ENCODE measurements at regions not wholly inside any gene's neighbourhood (a gene's known extent, or its start where the extent isn't known, plus 50 kb on each side); places are given as distances from the start of the nearest gene placed in this dataset.

- intact Hi-C loops (cut with micrococcal nuclease), result no loop called here
- no peaks in the 10 kb centered on the region for H3K9me3 Mint-ChIP-seq
- no peak overlapping the region for H3K27ac Mint-ChIP-seq
- no peaks in the 10 kb centered on the region for H3K36me3 Mint-ChIP-seq (ENCODE audit: low read depth)
- no peaks in the 10 kb centered on the region for H3K27me3 Mint-ChIP-seq
- H3K4me3 Mint-ChIP-seq, result no peak overlapping the region
- H3K4me1 Mint-ChIP-seq (ENCODE audit: low read depth), result no peaks in the 10 kb centered on the region
Measured at GRCh38 chr11:88017666-88018065, 157.6 kb downstream of the RAB38 start.

GRCh38 chr11:88016392-88017170, 158.7 kb downstream of the RAB38 start:
- no peak overlapping the region for H3K4me3 Mint-ChIP-seq
- H3K36me3 Mint-ChIP-seq (ENCODE audit: low read depth), result no peaks in the 10 kb centered on the region
- no peaks in the 10 kb centered on the region for H3K4me1 Mint-ChIP-seq (ENCODE audit: low read depth)
- no peaks in the 10 kb centered on the region for H3K27me3 Mint-ChIP-seq
- no peak overlapping the region for H3K27ac Mint-ChIP-seq
- intact Hi-C loops (cut with micrococcal nuclease), result loop anchor here (1.0 kb wide), 2 partner anchors 528 to 536 kb away; no protein-coding TSS in a partner anchor
- H3K9me3 Mint-ChIP-seq, result no peaks in the 10 kb centered on the region

- intact Hi-C loops (cut with micrococcal nuclease), result no loop called here
- H3K4me3 Mint-ChIP-seq, result no peak overlapping the region
- no peaks in the 10 kb centered on the region for H3K4me1 Mint-ChIP-seq (ENCODE audit: low read depth)
Measured at GRCh38 chr11:88015170-88015569, 160.1 kb downstream of the RAB38 start.

GRCh38 chr11:88013508-88014065, 161.7 kb downstream of the RAB38 start:
- Mint-ChIP-seq H3K27me3 (no peaks in the 10 kb centered on the region), H3K4me3 (no peak overlapping the region), H3K27ac (no peak overlapping the region), H3K36me3 (ENCODE audit: low read depth) (no peaks in the 10 kb centered on the region), H3K4me1 (ENCODE audit: low read depth) (no peaks in the 10 kb centered on the region), H3K9me3 (no peaks in the 10 kb centered on the region)
- intact Hi-C loops (cut with micrococcal nuclease), result no loop called here

More at GRCh38 chr11:88015170-88015569, 160.1 kb downstream of the RAB38 start:
- H3K36me3 Mint-ChIP-seq (ENCODE audit: low read depth), result no peaks in the 10 kb centered on the region
- no peaks in the 10 kb centered on the region for H3K27me3 Mint-ChIP-seq
- no peaks in the 10 kb centered on the region for H3K9me3 Mint-ChIP-seq
- H3K27ac Mint-ChIP-seq, result no peak overlapping the region

- no peaks in the 10 kb centered on the region for H3K4me1 Mint-ChIP-seq (ENCODE audit: low read depth)
- intact Hi-C loops (cut with micrococcal nuclease), result no loop called here
- H3K4me3 Mint-ChIP-seq, result no peak overlapping the region
- no peaks in the 10 kb centered on the region for H3K27me3 Mint-ChIP-seq
- no peak overlapping the region for H3K27ac Mint-ChIP-seq
- no peaks in the 10 kb centered on the region for H3K36me3 Mint-ChIP-seq (ENCODE audit: low read depth)
- no peaks in the 10 kb centered on the region for H3K9me3 Mint-ChIP-seq
Measured at GRCh38 chr11:88012456-88012855, 162.8 kb downstream of the RAB38 start.

- H3K9me3 Mint-ChIP-seq, result no peaks in the 10 kb centered on the region
Measured at GRCh38 chr11:87976009-87976408, 199.2 kb downstream of the RAB38 start.

GRCh38 chr11:87974797-87975196, 200.4 kb downstream of the RAB38 start:
- intact Hi-C loops (cut with micrococcal nuclease), result no loop called here
- Mint-ChIP-seq H3K4me1 (ENCODE audit: low read depth) (no peaks in the 10 kb centered on the region), H3K36me3 (ENCODE audit: low read depth) (no peaks in the 10 kb centered on the region), H3K4me3 (no peak overlapping the region), H3K9me3 (no peaks in the 10 kb centered on the region), H3K27ac (no peak overlapping the region), H3K27me3 (no peaks in the 10 kb centered on the region)

More at GRCh38 chr11:87976009-87976408, 199.2 kb downstream of the RAB38 start:
- Mint-ChIP-seq H3K36me3 (ENCODE audit: low read depth) (no peaks in the 10 kb centered on the region), H3K27me3 (no peaks in the 10 kb centered on the region), H3K4me1 (ENCODE audit: low read depth) (no peaks in the 10 kb centered on the region), H3K27ac (no peak overlapping the region), H3K4me3 (no peak overlapping the region)
- intact Hi-C loops (cut with micrococcal nuclease), result no loop called here

- Mint-ChIP-seq H3K27me3 (no peaks in the 10 kb centered on the region), H3K9me3 (no peaks in the 10 kb centered on the region), H3K27ac (no peak overlapping the region), H3K4me3 (no peak overlapping the region), H3K4me1 (ENCODE audit: low read depth) (no peaks in the 10 kb centered on the region), H3K36me3 (ENCODE audit: low read depth) (no peaks in the 10 kb centered on the region)
- intact Hi-C loops (cut with micrococcal nuclease), result no loop called here
Measured at GRCh38 chr11:87972133-87972532, 203.1 kb downstream of the RAB38 start.

- no peaks in the 10 kb centered on the region for H3K27me3 Mint-ChIP-seq
- no peak overlapping the region for H3K27ac Mint-ChIP-seq
- H3K4me1 Mint-ChIP-seq (ENCODE audit: low read depth), result no peaks in the 10 kb centered on the region
- H3K4me3 Mint-ChIP-seq, result no peak overlapping the region
- intact Hi-C loops (cut with micrococcal nuclease), result no loop called here
- H3K36me3 Mint-ChIP-seq (ENCODE audit: low read depth), result no peaks in the 10 kb centered on the region
- H3K9me3 Mint-ChIP-seq, result no peaks in the 10 kb centered on the region
Measured at GRCh38 chr11:87971354-87971753, 203.9 kb downstream of the RAB38 start.

GRCh38 chr11:87970762-87971161, 204.5 kb downstream of the RAB38 start:
- H3K4me1 Mint-ChIP-seq (ENCODE audit: low read depth), result no peaks in the 10 kb centered on the region

GRCh38 chr11:87967459-87967858, 207.8 kb downstream of the RAB38 start:
- Mint-ChIP-seq H3K27me3 (no peaks in the 10 kb centered on the region), H3K27ac (no peak overlapping the region), H3K4me1 (ENCODE audit: low read depth) (no peaks in the 10 kb centered on the region), H3K36me3 (ENCODE audit: low read depth) (no peaks in the 10 kb centered on the region), H3K9me3 (no peaks in the 10 kb centered on the region), H3K4me3 (no peak overlapping the region)
- intact Hi-C loops (cut with micrococcal nuclease), result no loop called here

More at GRCh38 chr11:87970762-87971161, 204.5 kb downstream of the RAB38 start:
- Mint-ChIP-seq H3K27me3 (no peaks in the 10 kb centered on the region), H3K9me3 (no peaks in the 10 kb centered on the region), H3K27ac (no peak overlapping the region), H3K36me3 (ENCODE audit: low read depth) (no peaks in the 10 kb centered on the region), H3K4me3 (no peak overlapping the region)
- intact Hi-C loops (cut with micrococcal nuclease), result no loop called here

- no peak overlapping the region for H3K4me3 Mint-ChIP-seq
- H3K36me3 Mint-ChIP-seq (ENCODE audit: low read depth), result no peaks in the 10 kb centered on the region
- intact Hi-C loops (cut with micrococcal nuclease), result no loop called here
- H3K9me3 Mint-ChIP-seq, result no peaks in the 10 kb centered on the region
- no peaks in the 10 kb centered on the region for H3K27me3 Mint-ChIP-seq
- no peaks in the 10 kb centered on the region for H3K4me1 Mint-ChIP-seq (ENCODE audit: low read depth)
- H3K27ac Mint-ChIP-seq, result no peak overlapping the region
Measured at GRCh38 chr11:87966694-87967093, 208.5 kb downstream of the RAB38 start.

- Mint-ChIP-seq H3K9me3 (no peaks in the 10 kb centered on the region), H3K27ac (no peak overlapping the region)
Measured at GRCh38 chr11:87966216-87966615, 209.0 kb downstream of the RAB38 start.

GRCh38 chr11:87961606-87962005, 213.6 kb downstream of the RAB38 start:
- H3K9me3 Mint-ChIP-seq, result no peaks in the 10 kb centered on the region
- no peak overlapping the region for H3K27ac Mint-ChIP-seq
- no peaks in the 10 kb centered on the region for H3K4me1 Mint-ChIP-seq (ENCODE audit: low read depth)
- intact Hi-C loops (cut with micrococcal nuclease), result no loop called here
- no peak overlapping the region for H3K4me3 Mint-ChIP-seq
- no peaks in the 10 kb centered on the region for H3K27me3 Mint-ChIP-seq
- H3K36me3 Mint-ChIP-seq (ENCODE audit: low read depth), result no peaks in the 10 kb centered on the region

More at GRCh38 chr11:87966216-87966615, 209.0 kb downstream of the RAB38 start:
- Mint-ChIP-seq H3K4me3 (no peak overlapping the region), H3K4me1 (ENCODE audit: low read depth) (no peaks in the 10 kb centered on the region), H3K27me3 (no peaks in the 10 kb centered on the region), H3K36me3 (ENCODE audit: low read depth) (no peaks in the 10 kb centered on the region)
- intact Hi-C loops (cut with micrococcal nuclease), result no loop called here
